Loucy (cell line): ENCODE measurements at regions not wholly inside any gene's neighbourhood (a gene's known extent, or its start where the extent isn't known, plus 50 kb on each side); places are given as distances from the start of the nearest gene placed in this dataset.

ENCODE experiments used
- CTCF ChIP-seq: fragments of 200-600 bp; sonication (generic); conservative IDR thresholded peaks from 2 replicates; pipeline ENCODE4 v1.5.1; 2014; ENCODE audit warnings: mild to moderate bottlenecking, antibody characterized with exemption, low read length
- EZH2phosphoT487 ChIP-seq: fragments of 200-600 bp; IDR thresholded peaks from 2 replicates; pipeline ENCODE4 v1.6.1; 2018; ENCODE audit warnings: antibody characterized with exemption, mild to moderate bottlenecking, moderate library complexity, borderline replicate concordance

DNA sequence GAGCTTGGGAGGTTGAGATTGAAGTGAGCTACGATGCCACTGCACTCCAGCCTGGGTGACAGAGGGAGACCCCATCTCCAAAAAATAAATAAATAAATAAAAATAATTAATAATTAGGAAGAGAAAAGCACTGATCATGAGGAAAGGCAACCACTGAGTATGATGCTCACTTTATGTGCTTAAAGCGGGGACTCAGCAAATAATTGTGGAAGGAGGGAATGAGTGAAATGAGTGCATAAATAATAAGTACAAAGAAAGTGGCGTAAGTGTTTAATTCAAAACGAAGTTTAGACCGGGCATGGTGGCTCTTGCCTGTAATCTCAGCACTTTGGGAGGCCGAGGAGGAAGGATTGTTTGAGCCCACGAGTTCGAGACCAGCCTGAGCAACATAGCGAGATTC is 94.9 kb upstream of the MKLN1 start:
- no peak for TF ChIP-seq CTCF
- no peak for TF ChIP-seq EZH2phosphoT487
